ENCODE measurements at regions not wholly inside any gene's neighbourhood (a gene's known extent, or its start where the extent isn't known, plus 50 kb on each side); places are given as distances from the start of the nearest gene placed in this dataset.

- H2AK5ac ChIP-seq (ENCODE audit: low read depth, low read length), result no peak overlapping the region
- no peak overlapping the region for H2AFZ ChIP-seq (replicated peaks; ENCODE audit: low read length, poor library complexity)
- BruUV-seq (replicated peaks), result no TSS peak
- H3K4me2 ChIP-seq (ENCODE audit: low read depth, low read length), result no peak overlapping the region
- H3K9me3 ChIP-seq (ENCODE audit: control insufficient read depth, insufficient read depth, low read length), result no peaks in the 10 kb centered on the region
- H3K27me3 ChIP-seq (ENCODE audit: control insufficient read depth, insufficient read depth, low read length), result peaks cover 15% of the 10 kb centered on the region
- H4K8ac ChIP-seq (ENCODE audit: low read depth in 2 of 2, low read length in 2 of 2), result no peak overlapping the region
- H2BK20ac ChIP-seq (ENCODE audit: low read depth, low read length), result no peak overlapping the region
- no peak overlapping the region; the same call in 1 of the 2 replicates for H3K23ac ChIP-seq (ENCODE audit: low read depth, low read length)
- peaks cover 0 to 20% of the 10 kb centered on the region in 2 experiments; a peak in 2 of 4 replicates for H3K79me1 ChIP-seq (ENCODE audit: low read depth in 1 of 2, low read length in 2 of 2)
- no peak overlapping the region for H3K4me3 ChIP-seq (ENCODE audit: insufficient read depth, low read depth, low read length)
- in situ Hi-C loops (cut with MboI; ENCODE audit: low sequenced_read_pairs) (loop anchor here (25.0 kb wide), 1 partner anchor 169 kb away; no protein-coding TSS in a partner anchor), dilution Hi-C loops (cut with HindIII; ENCODE audit: low sequenced_read_pairs, unreplicated experiment) (no loop called here), intact Hi-C loops (cut with micrococcal nuclease) (loop anchor here (5.0 kb wide), 1 partner anchor 34 kb away; no protein-coding TSS in a partner anchor)
- no peak overlapping the region for H2BK120ac ChIP-seq (ENCODE audit: low read depth, low read length)
- peaks cover 8% of the 10 kb centered on the region for H3K4me1 ChIP-seq (ENCODE audit: control insufficient read depth, insufficient read depth, low read length)
- ChIA-PET POLR2A (ENCODE audit: unreplicated experiment) (no interaction called here), CTCF (no interaction called here)
- H4K20me1 ChIP-seq (ENCODE audit: insufficient read depth, low read length), result peaks cover 8% of the 10 kb centered on the region; the same call in 1 of the 2 replicates
- H4K91ac ChIP-seq (ENCODE audit: insufficient read depth, low read depth, low read length), result no peak overlapping the region
- no peak overlapping the region for H3K9ac ChIP-seq (ENCODE audit: low read depth, low read length)
- ATAC-seq (ENCODE audit: low read depth) (no peak), DNase-seq (no peak)
- no peak overlapping the region for H2BK5ac ChIP-seq (ENCODE audit: low read depth, low read length, poor library complexity, severe bottlenecking)
- peaks cover 17% of the 10 kb centered on the region for H3K9me1 ChIP-seq (ENCODE audit: insufficient read depth, low read length)
- TF ChIP-seq MXI1 (IDR thresholded peaks at IDR 0.05; ENCODE audit: borderline replicate concordance, low read depth, low read length) (no peak), POLR2A (IDR thresholded peaks at IDR 0.05; ENCODE audit: low read depth, low read length) (no peak), RCOR1 (IDR thresholded peaks at IDR 0.05; ENCODE audit: insufficient replicate concordance, low read length) (no peak), ELK1 (IDR thresholded peaks at IDR 0.05; ENCODE audit: borderline replicate concordance, low read depth, low read length) (no peak), USF2 (IDR thresholded peaks at IDR 0.05; ENCODE audit: low read depth, low read length) (no peak), MAFK (IDR thresholded peaks at IDR 0.05; ENCODE audit: low read depth, low read length) (no peak), CEBPB (IDR thresholded peaks at IDR 0.05; ENCODE audit: low read depth, low read length) (no peak), RFX5 (IDR thresholded peaks at IDR 0.05; ENCODE audit: low read depth, low read length) (no peak), BHLHE40 (IDR thresholded peaks at IDR 0.05; ENCODE audit: low read depth, low read length) (no peak), FOS (IDR thresholded peaks at IDR 0.05; ENCODE audit: low read depth, low read length) (no peak), RAD21 (IDR thresholded peaks at IDR 0.05; ENCODE audit: low read length) (no peak), CHD1 (IDR thresholded peaks at IDR 0.05; ENCODE audit: low read depth, low read length) (no peak), MAZ (IDR thresholded peaks at IDR 0.05; ENCODE audit: borderline replicate concordance, low read depth, low read length) (no peak), SMC3 (IDR thresholded peaks at IDR 0.05; ENCODE audit: low read depth, low read length) (no peak), NFE2L2 (IDR thresholded peaks at IDR 0.05; ENCODE audit: low read depth, low read length) (no peak), CTCF (conservative IDR thresholded peaks at IDR 0.05; ENCODE audit: low read depth, low read length) (no peak)
- H2AK9ac ChIP-seq (replicated peaks; ENCODE audit: low read depth, low read length, poor library complexity), result no peak overlapping the region
- no peaks in the 10 kb centered on the region for H3K36me3 ChIP-seq (ENCODE audit: control insufficient read depth, insufficient read depth, low read length)
- no peak overlapping the region for H3K4ac ChIP-seq (ENCODE audit: low read depth, low read length)
- no peak overlapping the region for H3K56ac ChIP-seq (ENCODE audit: extremely low read depth, insufficient read depth, low read length)
- no peak overlapping the region for H3K27ac ChIP-seq (ENCODE audit: insufficient read depth, low read length)
- H3K14ac ChIP-seq (replicated peaks; ENCODE audit: low read depth, low read length), result no peak overlapping the region
- 89% methylated on average over 9 of the region's 9 CpGs; no CpG with 5 or more reads in 1 of the 2 experiments for WGBS, 2 experiments (ENCODE audit: extremely low coverage in 2 of 2, insufficient read length in 1 of 2)
- no peak overlapping the region for H2BK15ac ChIP-seq (ENCODE audit: low read depth, low read length)
- H4K5ac ChIP-seq (ENCODE audit: low read depth, low read length), result no peak overlapping the region
- H3K18ac ChIP-seq (ENCODE audit: low read depth, low read length), result no peak overlapping the region
These were observed 227.6 kb downstream of the ANAPC1 start for GRCh38 chr2:111656436-111656835.
